GM10248 (cell line): ENCODE measurements at regions not wholly inside any gene's neighbourhood (a gene's known extent, or its start where the extent isn't known, plus 50 kb on each side); places are given as distances from the start of the nearest gene placed in this dataset.

Source experiments
- CTCF ChIA-PET: fragments of 300-600 bp; sonication (Branson Sonifier 250); formaldehyde crosslinking; extraction: SDS; loops from one replicate; lab custom pipeline; 2021; ENCODE audit warnings: antibody characterized with exemption; lab: Yijun Ruan, JAX
- POLR2A ChIA-PET: fragments of 350-650 bp; sonication (Branson Sonifier 250); formaldehyde crosslinking; extraction: SDS; loops from one replicate; lab custom pipeline; 2020; ENCODE audit warnings: antibody characterized with exemption; lab: Yijun Ruan, JAX
- DNase-seq: peaks from one replicate; pipeline ENCODE4 v3.0.0; 2012; ENCODE audit errors: extremely low spot score
- CTCF ChIP-seq: IDR thresholded peaks from 2 replicates; pipeline ENCODE4 v1.5.1; 2012; ENCODE audit warnings: mild to moderate bottlenecking, low read depth; ENCODE audit errors: extremely low read depth, missing control alignments, control extremely low read depth

- TF ChIP-seq CTCF = no peak
- no peak for DNase-seq
- CTCF ChIA-PET = no interaction called here
- POLR2A ChIA-PET = no interaction called here
Measured at GRCh38 chr1:74835051-74835450, 102.1 kb downstream of the TYW3 start.

GRCh38 chr1:74842726-74843125 lies 109.8 kb downstream of the TYW3 start:
- DNase-seq = no peak
- POLR2A ChIA-PET = no interaction called here
- no peak for TF ChIP-seq CTCF
- CTCF ChIA-PET = no interaction called here

GRCh38 chr1:74847715-74848114 lies 114.8 kb downstream of the TYW3 start:
- ChIA-PET CTCF (no interaction called here), POLR2A (no interaction called here)
- DNase-seq = no peak

GRCh38 chr1:74853756-74854155 lies 120.8 kb downstream of the TYW3 start:
- no peak for DNase-seq
- POLR2A ChIA-PET = no interaction called here
- CTCF ChIA-PET = no interaction called here
- no peak for TF ChIP-seq CTCF

More at GRCh38 chr1:74847715-74848114, 114.8 kb downstream of the TYW3 start:
- no peak for TF ChIP-seq CTCF

GRCh38 chr1:74856174-74856573 lies 123.2 kb downstream of the TYW3 start:
- CTCF ChIA-PET = no interaction called here
- POLR2A ChIA-PET = no interaction called here
- no peak for DNase-seq
- no peak for TF ChIP-seq CTCF

GRCh38 chr1:74857676-74858075 lies 124.7 kb downstream of the TYW3 start:
- ChIA-PET CTCF (no interaction called here), POLR2A (no interaction called here)
- DNase-seq = no peak
- TF ChIP-seq CTCF = no peak

GRCh38 chr1:74858136-74858535 lies 125.2 kb downstream of the TYW3 start:
- no peak for TF ChIP-seq CTCF
- CTCF ChIA-PET = no interaction called here
- DNase-seq = no peak

More at GRCh38 chr1:74858136-74858535, 125.2 kb downstream of the TYW3 start:
- POLR2A ChIA-PET = no interaction called here
